ENCODE measurements at regions not wholly inside any gene's neighbourhood (a gene's known extent, or its start where the extent isn't known, plus 50 kb on each side); places are given as distances from the start of the nearest gene placed in this dataset.

DNA sequence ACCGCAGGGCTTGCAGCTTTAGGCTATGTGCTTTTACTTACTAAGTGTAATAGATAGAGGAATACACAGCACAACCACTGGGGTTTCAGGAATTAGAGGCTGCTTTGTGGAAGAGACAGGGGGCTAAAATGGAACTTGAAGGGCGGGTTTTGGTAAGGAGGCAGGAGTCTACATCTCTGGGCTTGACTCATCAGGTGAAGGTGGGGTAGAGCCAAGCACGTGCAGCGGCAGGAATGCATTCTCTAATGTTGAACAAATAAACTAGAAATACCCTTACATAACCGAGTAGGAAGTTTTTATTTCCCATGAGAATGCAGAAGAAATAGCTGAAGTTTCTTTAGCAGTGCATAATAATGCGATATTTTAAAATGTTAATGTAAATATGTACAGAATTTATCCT is 673.8 kb upstream of the SALL3 start:
- no peak for DNase-seq

- no peak for DNase-seq
These were observed 670.3 kb upstream of the SALL3 start for GRCh38 chr18:78309307-78309706.

DNA sequence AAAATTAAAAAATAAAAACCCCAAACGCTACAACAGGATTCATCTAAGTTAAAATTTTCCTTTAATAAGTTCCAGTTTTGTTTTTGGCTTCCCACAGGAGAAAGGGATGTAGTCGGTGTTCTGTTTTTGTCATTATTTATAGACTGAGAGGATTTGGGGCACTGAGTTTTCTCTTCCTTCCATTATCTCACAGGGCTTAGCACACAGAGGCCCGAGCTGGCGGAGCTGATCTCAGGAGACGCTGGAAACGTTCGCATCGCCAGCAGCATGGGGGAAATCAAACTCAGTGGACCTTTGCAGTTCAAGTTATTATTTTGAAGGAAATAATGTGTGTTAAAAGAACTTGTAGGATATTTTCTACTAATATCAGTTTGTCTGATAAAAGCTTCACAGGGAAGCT is 669.7 kb upstream of the SALL3 start:
- DNase-seq = no peak

GRCh38 chr18:78319264-78319663 is 660.4 kb upstream of the SALL3 start:
- DNase-seq = no peak

GRCh38 chr18:78319961-78320360 is 659.7 kb upstream of the SALL3 start:
- DNase-seq = no peak

DNA sequence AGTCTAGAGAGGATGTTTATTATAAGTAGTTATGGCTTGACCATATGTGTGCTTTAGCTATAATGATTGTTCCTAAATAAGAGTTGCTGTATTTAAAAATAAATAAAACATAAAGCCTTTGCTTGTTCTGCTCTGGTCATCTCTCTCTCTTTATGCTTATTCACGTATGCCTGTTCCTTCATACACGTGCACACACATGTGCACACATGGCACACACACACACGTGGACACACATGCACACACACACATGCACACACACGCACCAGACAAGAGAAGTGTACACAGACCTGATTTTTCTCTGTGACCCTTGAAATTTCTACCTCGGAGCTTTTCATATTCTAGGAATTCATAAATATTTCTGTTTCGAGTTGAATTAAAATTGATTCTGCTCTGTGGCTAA is 658.2 kb upstream of the SALL3 start:
- DNase-seq = no peak

DNA sequence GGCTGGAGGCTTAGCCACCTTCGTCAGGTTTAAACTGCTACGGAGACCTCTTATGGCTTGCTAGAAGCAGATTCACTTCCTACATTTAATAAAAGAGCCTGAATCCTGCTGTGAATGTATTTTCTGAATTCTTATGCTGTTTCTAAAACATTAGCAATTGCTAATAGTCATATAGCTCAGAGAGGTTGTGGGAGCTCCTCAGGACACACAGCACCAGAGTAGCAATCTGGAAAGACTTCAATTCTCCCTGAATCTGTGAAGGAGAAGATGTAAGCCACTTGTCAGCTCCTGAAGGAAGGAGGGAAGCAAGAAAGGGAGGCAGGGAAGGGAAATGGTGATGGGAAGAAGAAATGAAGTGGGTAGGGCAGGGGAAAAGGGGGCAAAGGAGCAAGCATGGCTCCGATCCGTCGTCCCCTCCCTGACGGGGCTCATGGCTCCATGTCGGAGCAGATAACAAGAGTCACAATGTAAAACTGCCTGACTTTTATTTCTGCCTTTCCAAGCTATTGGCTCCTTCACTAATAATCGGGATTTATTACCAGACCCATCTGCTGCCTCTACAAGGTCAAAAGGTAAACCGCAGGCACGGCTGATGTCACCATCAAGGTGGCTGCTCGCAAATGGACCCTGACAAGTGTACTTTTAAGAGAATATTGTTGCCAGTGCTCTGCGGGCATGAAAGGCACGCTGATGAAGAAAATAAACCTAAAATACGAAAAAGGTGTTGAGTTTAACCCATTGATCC is 656.0 kb upstream of the SALL3 start:
- DNase-seq = no peak

- no peak for DNase-seq
These were observed 652.0 kb upstream of the SALL3 start for GRCh38 chr18:78327643-78328042.

GRCh38 chr18:78330766-78331165 is 648.9 kb upstream of the SALL3 start:
- DNase-seq = no peak

DNA sequence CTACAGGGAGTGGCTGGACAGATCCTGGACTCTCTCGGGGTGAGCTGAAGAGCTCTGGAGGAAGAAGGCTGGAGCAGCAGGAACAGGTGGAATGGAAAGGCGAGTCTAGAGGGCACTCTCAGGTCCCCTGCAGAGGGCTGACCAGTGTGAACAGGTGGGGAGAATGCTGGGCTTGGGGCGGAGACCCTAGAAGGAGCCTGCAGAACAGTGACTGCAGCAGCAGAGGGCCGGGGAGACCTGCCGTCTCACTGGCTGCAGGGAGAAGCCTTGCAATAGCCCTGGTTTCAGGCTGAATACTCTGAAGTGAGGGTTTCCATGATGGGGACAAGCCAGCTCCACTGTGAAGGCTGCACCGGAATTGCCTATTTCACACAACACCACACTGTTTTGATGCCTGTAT is 626.7 kb upstream of the SALL3 start:
- no peak for DNase-seq

DNA sequence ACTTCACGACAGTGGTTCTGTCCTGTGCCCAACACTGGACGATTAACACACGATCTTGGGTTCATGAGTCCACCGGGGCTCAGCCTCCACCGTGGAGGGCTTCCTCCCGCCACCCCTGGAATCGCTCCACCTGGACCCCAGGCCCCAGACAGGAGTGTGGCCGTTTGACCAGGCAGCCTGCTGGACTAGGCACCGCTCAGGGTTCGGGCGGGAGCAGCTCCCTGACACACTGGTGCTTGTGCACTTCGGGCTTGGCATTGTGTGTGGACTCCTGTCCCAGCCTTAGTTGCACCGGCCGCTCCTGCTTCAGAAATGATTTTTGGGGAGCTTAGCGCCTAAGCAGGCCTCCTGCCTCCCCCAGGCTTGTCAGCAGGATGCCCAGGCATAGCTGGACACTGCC is 617.4 kb upstream of the SALL3 start:
- no peak for DNase-seq

GRCh38 chr18:78363556-78364387 is 615.8 kb upstream of the SALL3 start:
- DNase-seq = no peak

- no peak for DNase-seq
These were observed 615.1 kb upstream of the SALL3 start for GRCh38 chr18:78364388-78364960.

GRCh38 chr18:78367996-78368395 is 611.6 kb upstream of the SALL3 start:
- DNase-seq = no peak

DNA sequence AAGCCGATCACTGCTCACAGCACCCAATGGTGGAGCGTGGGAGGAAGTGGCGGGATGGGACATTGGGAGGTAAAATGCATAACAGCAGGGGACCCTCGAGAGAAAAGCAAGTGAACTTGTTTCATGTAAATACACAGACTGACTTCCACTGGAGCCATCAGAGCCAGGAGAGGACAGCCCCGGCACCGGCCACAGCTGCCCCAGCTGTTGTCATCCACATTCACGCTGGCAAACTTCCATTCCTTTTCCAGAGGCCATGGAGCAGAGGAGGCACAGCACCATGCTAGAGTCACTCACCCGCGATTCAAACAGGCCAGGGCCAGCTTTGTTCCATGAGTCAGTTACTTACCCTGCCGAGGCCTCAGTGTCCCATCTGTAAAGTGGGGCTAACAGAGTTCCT is 610.9 kb upstream of the SALL3 start:
- no peak for DNase-seq

GRCh38 chr18:78376046-78376445 is 603.6 kb upstream of the SALL3 start:
- DNase-seq = no peak

DNA sequence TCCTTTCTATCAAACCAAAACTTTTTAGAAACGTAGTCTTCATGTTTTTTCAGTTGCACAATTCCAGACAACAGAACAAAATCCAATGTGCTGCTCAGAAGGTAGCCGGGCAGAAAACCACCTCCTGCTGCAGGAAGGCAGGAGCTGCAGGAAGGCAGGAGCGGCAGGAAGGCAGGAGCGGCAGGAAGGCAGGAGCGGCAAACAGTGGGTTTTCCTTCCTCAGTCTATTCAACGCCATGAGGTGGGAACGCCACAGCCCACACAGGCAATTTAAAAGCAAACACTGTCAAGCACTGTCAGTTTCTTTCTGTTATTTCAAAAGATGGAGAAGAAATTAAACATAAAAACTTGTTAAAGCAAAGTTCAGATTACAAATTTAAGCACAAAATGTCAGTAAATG is 601.2 kb upstream of the SALL3 start:
- DNase-seq = no peak

DNA sequence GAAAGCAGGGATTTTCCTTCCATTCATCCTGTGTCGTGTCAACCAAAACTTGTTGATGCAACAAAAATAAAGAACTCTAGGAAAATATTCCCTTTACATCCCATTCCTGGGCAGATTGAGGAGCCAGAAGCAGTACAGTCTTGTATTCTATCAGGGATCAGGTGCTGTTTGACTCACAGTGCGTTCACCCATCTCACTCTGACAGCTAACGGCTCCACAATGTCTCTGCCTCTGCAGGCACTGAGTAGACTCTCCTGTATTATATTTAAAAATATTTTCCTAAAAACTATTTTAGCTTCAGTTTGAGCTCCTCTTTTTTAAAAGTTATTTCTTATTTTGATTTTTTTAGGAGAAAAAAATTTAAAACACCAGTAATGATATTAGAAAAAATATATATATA is 600.6 kb upstream of the SALL3 start:
- no peak for DNase-seq

- no peak for DNase-seq
These were observed 589.2 kb upstream of the SALL3 start for GRCh38 chr18:78390348-78390951.

GRCh38 chr18:78390952-78391348 is 588.7 kb upstream of the SALL3 start:
- no peak for DNase-seq

GRCh38 chr18:78393086-78393862 is 586.3 kb upstream of the SALL3 start:
- no peak for DNase-seq

- no peak for DNase-seq
These were observed 583.5 kb upstream of the SALL3 start for GRCh38 chr18:78396077-78396476.

DNA sequence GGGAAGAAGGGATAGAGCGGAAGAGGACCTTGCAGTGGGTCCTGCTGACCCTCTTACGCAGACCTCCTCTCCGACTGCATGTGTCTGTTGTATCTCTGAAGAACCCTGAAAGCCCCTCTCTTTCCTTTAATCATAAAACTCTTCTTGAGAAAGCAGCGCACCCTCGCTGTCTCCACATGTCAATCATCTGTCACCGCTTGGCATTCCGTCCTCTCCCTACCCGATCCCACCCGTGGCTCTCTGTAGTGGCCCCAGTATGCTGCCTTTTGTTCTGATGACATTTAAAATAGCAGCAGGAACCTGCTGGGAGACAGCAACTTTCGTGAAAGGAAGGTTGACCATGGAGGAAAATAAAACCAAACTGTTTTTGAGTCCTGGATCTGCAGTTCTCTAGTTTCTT is 582.9 kb upstream of the SALL3 start:
- no peak for DNase-seq

Measured in NCI-H1048 (cell line).